ENCODE measurements at regions not wholly inside any gene's neighbourhood (a gene's known extent, or its start where the extent isn't known, plus 50 kb on each side); places are given as distances from the start of the nearest gene placed in this dataset.

GRCh38 chr15:98228846-98229245 is 268.3 kb downstream of the ARRDC4 start:
- no TSS peak for BruUV-seq (replicated peaks)
- intact Hi-C loops (cut with micrococcal nuclease) (no loop called here), dilution Hi-C loops (cut with MboI; ENCODE audit: extremely low pct_ligation_motif_present, low sequenced_read_pairs) (no loop called here)
- TF ChIP-seq EZH2 (IDR thresholded peaks at IDR 0.05; ENCODE audit: borderline replicate concordance, low read depth, low read length, severe bottlenecking) = no peak
- TF ChIP-seq GATA2 (IDR thresholded peaks at IDR 0.05; ENCODE audit: insufficient read depth, insufficient read length, low read depth, low read length) = no peak
- no peak for TF ChIP-seq CTCF (IDR thresholded peaks at IDR 0.05; ENCODE audit: extremely low read depth in 1 of 2, insufficient read depth in 1 of 2, low read depth in 1 of 2, low read length in 2 of 2)
- TF ChIP-seq POLR2AphosphoS5 (IDR thresholded peaks at IDR 0.05; ENCODE audit: insufficient read depth, low read depth, low read length) = no peak
- no peak for TF ChIP-seq MAX (IDR thresholded peaks at IDR 0.05; ENCODE audit: insufficient read depth, insufficient read length)
- no peak for TF ChIP-seq MYC (IDR thresholded peaks at IDR 0.05; ENCODE audit: low read depth, low read length)
- TF ChIP-seq FOS (IDR thresholded peaks at IDR 0.05; ENCODE audit: borderline replicate concordance, insufficient read depth, low read length) = no peak
- TF ChIP-seq POLR2A (IDR thresholded peaks at IDR 0.05; ENCODE audit: low read depth, low read length) = no peak
- TF ChIP-seq JUN (IDR thresholded peaks at IDR 0.05; ENCODE audit: borderline replicate concordance, insufficient read depth, insufficient read length, low read depth) = no peak
- Histone ChIP-seq H3K4me1 (ENCODE audit: control insufficient read depth, extremely low read depth, insufficient read depth, low read length) (no peaks in the 10 kb centered on the region), H4K20me1 (replicated peaks; ENCODE audit: control insufficient read depth, extremely low read depth, insufficient read depth, low read length) (no peaks in the 10 kb centered on the region), H3K4me2 (ENCODE audit: insufficient read depth, low read length) (no peak overlapping the region), H3K79me2 (ENCODE audit: control insufficient read depth, insufficient read depth, low read length) (no peaks in the 10 kb centered on the region), H3K9me1 (replicated peaks; ENCODE audit: control insufficient read depth, extremely low read depth, insufficient read depth, low read length) (no peaks in the 10 kb centered on the region), H3K4me3 (replicated peaks in 1 of 3; ENCODE audit: insufficient read depth in 1 of 3, low read depth in 1 of 3, low read length in 3 of 3) (no peak overlapping the region), H3K27ac (ENCODE audit: insufficient read depth, low read depth, low read length) (no peak overlapping the region), H2AFZ (ENCODE audit: low read depth, low read length) (no peak overlapping the region), H3K36me3 (ENCODE audit: control insufficient read depth in 2 of 2, extremely low read depth in 1 of 2, insufficient read depth in 2 of 2, low read length in 2 of 2) (no peaks in the 10 kb centered on the region), H3K27me3 (ENCODE audit: control insufficient read depth in 2 of 2, insufficient read depth in 2 of 2, low read length in 2 of 2) (no peaks in the 10 kb centered on the region), H3K9ac (replicated peaks; ENCODE audit: extremely low read depth, insufficient read depth, low read length) (no peak overlapping the region), H3K9me3 (replicated peaks; ENCODE audit: control insufficient read depth, insufficient read depth, low read length) (peaks cover 2% of the 10 kb centered on the region)
- DNase-seq (ENCODE audit: low read depth, low spot score) = no peak
- FAIRE-seq = no peak
- ChIA-PET POLR2A (no interaction called here), CTCF (no interaction called here)
